ENCODE measurements at regions not wholly inside any gene's neighbourhood (a gene's known extent, or its start where the extent isn't known, plus 50 kb on each side); places are given as distances from the start of the nearest gene placed in this dataset.
"Not testable (repeated sequence)": the region's sequence is repeated elsewhere in the genome, so short reads cannot be mapped to it uniquely, and the experiment has no call there.

- no peak overlapping the region for H3K27ac Mint-ChIP-seq
- H3K4me1 Mint-ChIP-seq = peaks cover 4% of the 10 kb centered on the region
- CTCF ChIA-PET = interaction anchor here (0.8 kb wide), 1 partner anchor 51 kb away, joined by 3 read pairs; no protein-coding TSS in a partner anchor
- H3K9me3 Mint-ChIP-seq (ENCODE audit: low read depth) = no peaks in the 10 kb centered on the region
- no peak overlapping the region for H3K4me3 Mint-ChIP-seq
- ATAC-seq = no peak
- H3K36me3 Mint-ChIP-seq = no peaks in the 10 kb centered on the region
- peaks cover 33% of the 10 kb centered on the region for H3K27me3 Mint-ChIP-seq
- no peak for DNase-seq
Measured at GRCh38 chr12:7591531-7591930, 74.2 kb downstream of the APOBEC1 start.

GRCh38 chr12:7590085-7590484 is 75.6 kb downstream of the APOBEC1 start:
- H3K9me3 Mint-ChIP-seq (ENCODE audit: low read depth); CTCF ChIA-PET; H3K36me3 Mint-ChIP-seq; DNase-seq; H3K4me3 Mint-ChIP-seq; ATAC-seq; H3K27ac Mint-ChIP-seq; H3K4me1 Mint-ChIP-seq: not testable (repeated sequence)
- H3K27me3 Mint-ChIP-seq = peaks cover 31% of the 10 kb centered on the region

- peaks cover 33% of the 10 kb centered on the region for H3K27me3 Mint-ChIP-seq
- CTCF ChIA-PET = interaction anchor here (0.7 to 1.3 kb wide), 3 partner anchors 13 to 51 kb away, joined by 3 read pairs; no protein-coding TSS in a partner anchor
- H3K9me3 Mint-ChIP-seq (ENCODE audit: low read depth); H3K36me3 Mint-ChIP-seq; H3K4me1 Mint-ChIP-seq; H3K4me3 Mint-ChIP-seq; H3K27ac Mint-ChIP-seq: not testable (repeated sequence)
- DNase-seq (peak; percentile 60), ATAC-seq (peak; percentile 45)
Measured at GRCh38 chr12:7588742-7589329, 76.9 kb downstream of the APOBEC1 start.

- H3K36me3 Mint-ChIP-seq; CTCF ChIA-PET; ATAC-seq; H3K9me3 Mint-ChIP-seq (ENCODE audit: low read depth); DNase-seq; H3K27ac Mint-ChIP-seq; H3K4me1 Mint-ChIP-seq; H3K4me3 Mint-ChIP-seq: not testable (repeated sequence)
- H3K27me3 Mint-ChIP-seq = peaks cover 35% of the 10 kb centered on the region
Measured at GRCh38 chr12:7584137-7584536, 80.6 kb upstream of the CD163 start.

- Mint-ChIP-seq H3K9me3 (ENCODE audit: low read depth) (peaks cover 6% of the 10 kb centered on the region), H3K27ac (no peak overlapping the region), H3K36me3 (no peaks in the 10 kb centered on the region), H3K4me3 (no peak overlapping the region), H3K27me3 (peaks cover 35% of the 10 kb centered on the region), H3K4me1 (peaks cover 6% of the 10 kb centered on the region)
- no peak for ATAC-seq
- no peak for DNase-seq
- CTCF ChIA-PET = no interaction called here
Measured at GRCh38 chr12:7583471-7583870, 79.9 kb upstream of the CD163 start.

GRCh38 chr12:7582796-7583195 is 79.2 kb upstream of the CD163 start:
- DNase-seq = no peak
- CTCF ChIA-PET = no interaction called here
- Mint-ChIP-seq H3K27me3 (peaks cover 33% of the 10 kb centered on the region), H3K27ac (no peak overlapping the region), H3K9me3 (ENCODE audit: low read depth) (peaks cover 6% of the 10 kb centered on the region), H3K4me3 (no peak overlapping the region), H3K4me1 (peaks cover 5% of the 10 kb centered on the region), H3K36me3 (no peaks in the 10 kb centered on the region)
- ATAC-seq = no peak

GRCh38 chr12:7581625-7582024 is 78.0 kb upstream of the CD163 start:
- CTCF ChIA-PET = no interaction called here
- no peak overlapping the region for H3K27ac Mint-ChIP-seq
- H3K27me3 Mint-ChIP-seq = peaks cover 24% of the 10 kb centered on the region
- H3K4me3 Mint-ChIP-seq = no peak overlapping the region
- ATAC-seq (no peak), DNase-seq (no peak)
- H3K9me3 Mint-ChIP-seq (ENCODE audit: low read depth) = peaks cover 6% of the 10 kb centered on the region
- H3K36me3 Mint-ChIP-seq = no peaks in the 10 kb centered on the region
- H3K4me1 Mint-ChIP-seq = peaks cover 5% of the 10 kb centered on the region

- CTCF ChIA-PET = no interaction called here
- peaks cover 6% of the 10 kb centered on the region for H3K9me3 Mint-ChIP-seq (ENCODE audit: low read depth)
- H3K4me3 Mint-ChIP-seq = no peak overlapping the region
- peaks cover 18% of the 10 kb centered on the region for H3K27me3 Mint-ChIP-seq
- no peak for DNase-seq
- peaks cover 5% of the 10 kb centered on the region for H3K4me1 Mint-ChIP-seq
- no peak for ATAC-seq
- no peaks in the 10 kb centered on the region for H3K36me3 Mint-ChIP-seq
- H3K27ac Mint-ChIP-seq = no peak overlapping the region
Measured at GRCh38 chr12:7581046-7581445, 77.5 kb upstream of the CD163 start.

- Mint-ChIP-seq H3K27ac (no peak overlapping the region), H3K4me3 (no peak overlapping the region), H3K36me3 (no peaks in the 10 kb centered on the region), H3K4me1 (no peaks in the 10 kb centered on the region), H3K9me3 (ENCODE audit: low read depth) (no peaks in the 10 kb centered on the region), H3K27me3 (peaks cover 25% of the 10 kb centered on the region)
- no peak for ATAC-seq
- CTCF ChIA-PET = no interaction called here
- DNase-seq = no peak
Measured at GRCh38 chr12:7571257-7571656, 67.7 kb upstream of the CD163 start.

- Mint-ChIP-seq H3K27me3 (peaks cover 30% of the 10 kb centered on the region), H3K4me3 (no peak overlapping the region), H3K9me3 (ENCODE audit: low read depth) (no peaks in the 10 kb centered on the region), H3K27ac (no peak overlapping the region), H3K36me3 (no peaks in the 10 kb centered on the region), H3K4me1 (no peaks in the 10 kb centered on the region)
- DNase-seq (no peak), ATAC-seq (no peak)
- CTCF ChIA-PET = no interaction called here
Measured at GRCh38 chr12:7557227-7557626, 53.6 kb upstream of the CD163 start.

GRCh38 chr12:7555752-7556151 is 52.2 kb upstream of the CD163 start:
- Mint-ChIP-seq H3K27me3 (peaks cover 24% of the 10 kb centered on the region), H3K9me3 (ENCODE audit: low read depth) (peaks cover 3% of the 10 kb centered on the region), H3K36me3 (no peaks in the 10 kb centered on the region), H3K27ac (no peak overlapping the region), H3K4me3 (no peak overlapping the region), H3K4me1 (no peaks in the 10 kb centered on the region)
- DNase-seq = no peak
- ATAC-seq = no peak
- CTCF ChIA-PET = no interaction called here

- H3K9me3 Mint-ChIP-seq (ENCODE audit: low read depth); H3K36me3 Mint-ChIP-seq; DNase-seq; ATAC-seq; H3K4me1 Mint-ChIP-seq; H3K4me3 Mint-ChIP-seq; H3K27ac Mint-ChIP-seq; CTCF ChIA-PET: not testable (repeated sequence)
- peaks cover 21% of the 10 kb centered on the region for H3K27me3 Mint-ChIP-seq
Measured at GRCh38 chr12:7554831-7555230, 51.3 kb upstream of the CD163 start.
